SK-N-SH treated with all-trans-retinoic acid at 6 μM for 48 hours (cell line): ENCODE measurements at regions not wholly inside any gene's neighbourhood (a gene's known extent, or its start where the extent isn't known, plus 50 kb on each side); places are given as distances from the start of the nearest gene placed in this dataset.

ENCODE experiments used
- TOX ChIP-seq: fragments of 250-450 bp; sonication (Bioruptor Pico); IDR thresholded peaks from 2 replicates; pipeline ENCODE4 v1.8.0; 2021; ENCODE audit warnings: mild to moderate bottlenecking, moderate library complexity, borderline replicate concordance
- TF ChIP-seq, protein P1 (sequence below): fragments of 250-450 bp; sonication (Bioruptor Pico); IDR thresholded peaks from 2 replicates; pipeline ENCODE4 v1.8.0; 2020; ENCODE audit warnings: mild to moderate bottlenecking, moderate library complexity, borderline replicate concordance
- TF ChIP-seq, protein P2 (sequence below): fragments of 250-450 bp; sonication (Bioruptor Pico); IDR thresholded peaks from 2 replicates; pipeline ENCODE4 v1.5.1; 2020; ENCODE audit warnings: low read depth, mild to moderate bottlenecking, moderate library complexity

DNA sequence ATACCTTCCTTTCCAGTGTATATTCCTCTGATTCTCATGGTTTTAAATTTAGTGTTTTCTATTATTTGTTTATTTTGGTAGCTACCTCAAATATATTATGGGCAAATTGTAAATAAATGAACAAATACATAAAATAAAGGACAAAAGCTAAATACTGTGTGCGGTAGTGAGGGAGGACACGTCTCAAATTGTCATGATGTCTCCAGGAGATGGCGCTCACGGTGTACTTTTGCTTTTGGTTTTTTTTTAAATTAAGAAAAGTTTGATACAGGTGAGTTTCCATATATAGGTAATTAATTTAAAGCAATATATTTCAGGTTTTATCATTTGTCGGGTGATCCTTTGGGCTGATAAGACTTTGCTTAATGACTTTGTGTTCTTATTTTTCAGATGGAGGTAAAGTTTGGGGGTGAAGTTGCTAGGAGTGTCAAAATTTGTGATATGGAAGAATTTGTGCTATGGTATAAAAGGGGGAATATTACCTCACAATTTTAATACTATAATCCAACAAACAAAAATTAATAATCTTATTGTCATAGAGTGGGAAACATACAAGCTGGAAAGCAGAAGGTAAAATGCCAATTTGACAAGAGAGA is 68.4 kb upstream of the TMEM229A start:
- TF ChIP-seq, protein P1, sequence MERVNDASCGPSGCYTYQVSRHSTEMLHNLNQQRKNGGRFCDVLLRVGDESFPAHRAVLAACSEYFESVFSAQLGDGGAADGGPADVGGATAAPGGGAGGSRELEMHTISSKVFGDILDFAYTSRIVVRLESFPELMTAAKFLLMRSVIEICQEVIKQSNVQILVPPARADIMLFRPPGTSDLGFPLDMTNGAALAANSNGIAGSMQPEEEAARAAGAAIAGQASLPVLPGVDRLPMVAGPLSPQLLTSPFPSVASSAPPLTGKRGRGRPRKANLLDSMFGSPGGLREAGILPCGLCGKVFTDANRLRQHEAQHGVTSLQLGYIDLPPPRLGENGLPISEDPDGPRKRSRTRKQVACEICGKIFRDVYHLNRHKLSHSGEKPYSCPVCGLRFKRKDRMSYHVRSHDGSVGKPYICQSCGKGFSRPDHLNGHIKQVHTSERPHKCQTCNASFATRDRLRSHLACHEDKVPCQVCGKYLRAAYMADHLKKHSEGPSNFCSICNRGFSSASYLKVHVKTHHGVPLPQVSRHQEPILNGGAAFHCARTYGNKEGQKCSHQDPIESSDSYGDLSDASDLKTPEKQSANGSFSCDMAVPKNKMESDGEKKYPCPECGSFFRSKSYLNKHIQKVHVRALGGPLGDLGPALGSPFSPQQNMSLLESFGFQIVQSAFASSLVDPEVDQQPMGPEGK (CRISPR knock-in tag): no peak
- no peak for TF ChIP-seq TOX (CRISPR knock-in tag)
- TF ChIP-seq, protein P2, sequence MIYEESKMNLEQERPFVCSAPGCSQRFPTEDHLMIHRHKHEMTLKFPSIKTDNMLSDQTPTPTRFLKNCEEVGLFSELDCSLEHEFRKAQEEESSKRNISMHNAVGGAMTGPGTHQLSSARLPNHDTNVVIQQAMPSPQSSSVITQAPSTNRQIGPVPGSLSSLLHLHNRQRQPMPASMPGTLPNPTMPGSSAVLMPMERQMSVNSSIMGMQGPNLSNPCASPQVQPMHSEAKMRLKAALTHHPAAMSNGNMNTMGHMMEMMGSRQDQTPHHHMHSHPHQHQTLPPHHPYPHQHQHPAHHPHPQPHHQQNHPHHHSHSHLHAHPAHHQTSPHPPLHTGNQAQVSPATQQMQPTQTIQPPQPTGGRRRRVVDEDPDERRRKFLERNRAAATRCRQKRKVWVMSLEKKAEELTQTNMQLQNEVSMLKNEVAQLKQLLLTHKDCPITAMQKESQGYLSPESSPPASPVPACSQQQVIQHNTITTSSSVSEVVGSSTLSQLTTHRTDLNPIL: no peak
